ENCODE measurements at regions not wholly inside any gene's neighbourhood (a gene's known extent, or its start where the extent isn't known, plus 50 kb on each side); places are given as distances from the start of the nearest gene placed in this dataset.

DNA sequence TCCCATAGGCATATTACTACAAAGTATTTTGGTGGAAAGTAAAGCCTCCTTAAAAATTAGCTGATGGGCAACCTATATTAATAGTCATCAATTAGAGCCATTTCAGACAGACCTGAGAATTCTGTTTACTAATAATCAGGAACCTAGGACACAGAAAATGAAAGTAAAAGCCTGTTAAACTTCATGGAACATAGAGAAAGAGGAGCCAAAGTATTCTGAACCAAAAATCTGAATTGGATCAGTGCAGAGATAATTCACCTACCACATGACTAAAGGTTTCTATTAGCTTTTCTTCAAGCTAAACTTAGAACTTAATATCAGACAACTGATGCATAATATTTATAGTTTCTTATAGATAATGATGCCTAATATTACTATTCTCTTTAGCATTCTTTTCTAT, 204.5 kb upstream of the RHOBTB1 start:
- Histone ChIP-seq H3K4me3 (ENCODE audit: low read length) (no peak overlapping the region), H3K27me3 (ENCODE audit: control insufficient read depth in 1 of 2, insufficient read depth in 2 of 2, low read length in 2 of 2) (peaks cover 0 to 5% of the 10 kb centered on the region in 2 experiments), H3K27ac (ENCODE audit: low read depth in 1 of 2, low read length in 2 of 2) (no peak overlapping the region), H3K36me3 (ENCODE audit: insufficient read depth, low read length) (no peaks in the 10 kb centered on the region), H3K9me3 (ENCODE audit: control insufficient read depth in 1 of 2, insufficient read depth in 1 of 2, low read length in 2 of 2) (no peaks in the 10 kb centered on the region), H3K4me1 (ENCODE audit: insufficient read depth, low read length) (no peaks in the 10 kb centered on the region)
- DNase-seq (no peak), ATAC-seq (ENCODE audit: poor library complexity) (no peak)
- H3K27ac Mint-ChIP-seq = no peak overlapping the region
- H3K9me3 Mint-ChIP-seq = no peaks in the 10 kb centered on the region
- TF ChIP-seq, protein P1, sequence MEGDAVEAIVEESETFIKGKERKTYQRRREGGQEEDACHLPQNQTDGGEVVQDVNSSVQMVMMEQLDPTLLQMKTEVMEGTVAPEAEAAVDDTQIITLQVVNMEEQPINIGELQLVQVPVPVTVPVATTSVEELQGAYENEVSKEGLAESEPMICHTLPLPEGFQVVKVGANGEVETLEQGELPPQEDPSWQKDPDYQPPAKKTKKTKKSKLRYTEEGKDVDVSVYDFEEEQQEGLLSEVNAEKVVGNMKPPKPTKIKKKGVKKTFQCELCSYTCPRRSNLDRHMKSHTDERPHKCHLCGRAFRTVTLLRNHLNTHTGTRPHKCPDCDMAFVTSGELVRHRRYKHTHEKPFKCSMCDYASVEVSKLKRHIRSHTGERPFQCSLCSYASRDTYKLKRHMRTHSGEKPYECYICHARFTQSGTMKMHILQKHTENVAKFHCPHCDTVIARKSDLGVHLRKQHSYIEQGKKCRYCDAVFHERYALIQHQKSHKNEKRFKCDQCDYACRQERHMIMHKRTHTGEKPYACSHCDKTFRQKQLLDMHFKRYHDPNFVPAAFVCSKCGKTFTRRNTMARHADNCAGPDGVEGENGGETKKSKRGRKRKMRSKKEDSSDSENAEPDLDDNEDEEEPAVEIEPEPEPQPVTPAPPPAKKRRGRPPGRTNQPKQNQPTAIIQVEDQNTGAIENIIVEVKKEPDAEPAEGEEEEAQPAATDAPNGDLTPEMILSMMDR (IDR thresholded peaks at IDR 0.05) = no peak
- no peak overlapping the region for H3K4me3 Mint-ChIP-seq
- intact Hi-C loops (cut with DNase I, micrococcal nuclease) = loop anchor here in 1 of 2 experiments (10.0 kb wide), 1 partner anchor 686 kb away; no protein-coding TSS in a partner anchor
- peaks cover 9% of the 10 kb centered on the region for H3K27me3 Mint-ChIP-seq
- CTCF ChIA-PET = interaction anchor here (1.0 kb wide), 1 partner anchor 9 kb away, joined by 4 read pairs; no protein-coding TSS in a partner anchor
- H3K36me3 Mint-ChIP-seq (ENCODE audit: low read depth) = no peaks in the 10 kb centered on the region
- POLR2A ChIA-PET = no interaction called here
- no peaks in the 10 kb centered on the region for H3K4me1 Mint-ChIP-seq (ENCODE audit: low read depth)

DNA sequence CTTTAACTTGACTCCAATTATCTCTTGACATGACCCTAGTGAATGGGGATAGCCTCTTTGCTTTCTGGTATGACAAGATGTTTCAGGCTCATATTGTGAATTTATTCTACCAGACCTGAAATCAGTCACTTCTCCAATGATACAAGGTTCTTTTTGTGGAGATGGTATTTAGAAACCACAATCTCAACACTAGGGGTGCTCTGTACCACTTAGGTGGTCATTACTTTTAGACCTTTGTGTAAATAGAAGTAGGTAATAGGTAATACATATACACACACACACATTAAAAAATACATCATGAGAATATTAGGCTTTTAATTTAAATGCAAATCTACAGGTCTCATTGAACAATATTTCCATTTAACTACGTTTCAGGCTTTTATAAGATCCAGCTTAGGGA, 199.0 kb upstream of the RHOBTB1 start:
- peaks cover 9% of the 10 kb centered on the region for H3K27me3 Mint-ChIP-seq
- H3K36me3 Mint-ChIP-seq (ENCODE audit: low read depth) = no peaks in the 10 kb centered on the region
- intact Hi-C loops (cut with DNase I, micrococcal nuclease) = loop anchor here (5.0 to 10.0 kb wide), 3 partner anchors 139 to 692 kb away; no protein-coding TSS in a partner anchor
- no peaks in the 10 kb centered on the region for H3K4me1 ChIP-seq (ENCODE audit: insufficient read depth, low read length)
- no peak for ATAC-seq (ENCODE audit: poor library complexity)
- no peak overlapping the region for H3K27ac Mint-ChIP-seq
- no peaks in the 10 kb centered on the region for H3K9me3 ChIP-seq (ENCODE audit: control insufficient read depth in 1 of 2, insufficient read depth in 1 of 2, low read length in 2 of 2)
- peaks cover 0 to 5% of the 10 kb centered on the region in 2 experiments for H3K27me3 ChIP-seq (ENCODE audit: control insufficient read depth in 1 of 2, insufficient read depth in 2 of 2, low read length in 2 of 2)
- TF ChIP-seq, protein P1 (IDR thresholded peaks at IDR 0.05) = no peak
- ChIA-PET CTCF (no interaction called here), POLR2A (no interaction called here)
- no peak overlapping the region for H3K4me3 Mint-ChIP-seq
- H3K27ac ChIP-seq (ENCODE audit: low read depth in 1 of 2, low read length in 2 of 2) = no peak overlapping the region
- H3K4me1 Mint-ChIP-seq (ENCODE audit: low read depth) = no peaks in the 10 kb centered on the region
- H3K36me3 ChIP-seq (ENCODE audit: insufficient read depth, low read length) = no peaks in the 10 kb centered on the region
- H3K4me3 ChIP-seq (ENCODE audit: low read length) = no peak overlapping the region
- no peak for DNase-seq
- H3K9me3 Mint-ChIP-seq = no peaks in the 10 kb centered on the region

DNA sequence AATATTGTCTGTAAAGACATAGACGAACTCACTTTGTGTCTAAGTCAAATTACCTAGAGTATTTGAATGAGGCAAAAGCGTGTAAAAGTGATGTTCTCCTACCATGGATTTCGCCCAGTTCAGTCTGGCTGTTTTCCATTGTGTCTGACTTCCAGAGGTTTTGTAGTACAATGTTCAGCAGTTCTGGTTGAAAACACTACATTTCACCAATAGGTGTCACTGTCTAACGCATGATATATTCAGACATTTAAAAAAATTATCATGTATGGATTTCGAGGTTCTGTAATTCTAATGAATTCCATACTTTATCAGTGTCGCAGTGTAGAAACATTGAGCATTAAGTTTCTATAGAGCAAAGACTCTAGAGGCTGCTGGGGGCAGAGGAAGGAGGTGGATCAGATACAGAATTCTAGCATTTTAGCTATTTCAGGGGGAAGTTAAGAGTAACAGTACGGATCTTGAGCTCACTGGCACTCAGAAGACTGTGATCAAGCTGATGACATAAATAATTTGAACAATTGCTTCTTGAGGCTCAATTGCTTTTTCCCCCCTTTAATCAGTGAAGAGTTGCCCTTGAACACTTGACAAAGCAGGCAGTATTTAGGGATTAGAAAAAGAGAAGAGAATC, 196.9 kb upstream of the RHOBTB1 start:
- peak in 3 of 14 experiments; percentile 23 to 33 (median 32) for DNase-seq

More for the DNA sequence above, 196.9 kb upstream of the RHOBTB1 start:
- ChIA-PET POLR2A (no interaction called here), CTCF (interaction anchor here (2.0 kb wide), 1 partner anchor 8 kb away, joined by 4 read pairs; no protein-coding TSS in a partner anchor)
- H3K4me1 ChIP-seq (ENCODE audit: insufficient read depth, low read length) = no peaks in the 10 kb centered on the region
- H3K27ac ChIP-seq (ENCODE audit: low read depth in 1 of 2, low read length in 2 of 2) = no peak overlapping the region
- intact Hi-C loops (cut with DNase I, micrococcal nuclease) = loop anchor here (5.0 to 10.0 kb wide), 3 partner anchors 141 to 694 kb away; no protein-coding TSS in a partner anchor
- no peak overlapping the region for H3K4me3 ChIP-seq (ENCODE audit: low read length)
- ATAC-seq (ENCODE audit: poor library complexity) = no peak
- H3K27ac Mint-ChIP-seq = no peak overlapping the region
- H3K36me3 ChIP-seq (ENCODE audit: insufficient read depth, low read length) = no peaks in the 10 kb centered on the region
- TF ChIP-seq, protein P1 (IDR thresholded peaks at IDR 0.05) = peak; percentile 60
- no peaks in the 10 kb centered on the region for H3K9me3 ChIP-seq (ENCODE audit: control insufficient read depth in 1 of 2, insufficient read depth in 1 of 2, low read length in 2 of 2)
- no peaks in the 10 kb centered on the region for H3K27me3 ChIP-seq (ENCODE audit: control insufficient read depth in 1 of 2, insufficient read depth in 2 of 2, low read length in 2 of 2)
- H3K4me1 Mint-ChIP-seq (ENCODE audit: low read depth) = no peaks in the 10 kb centered on the region
- H3K27me3 Mint-ChIP-seq = no peaks in the 10 kb centered on the region
- no peak overlapping the region for H3K4me3 Mint-ChIP-seq
- no peaks in the 10 kb centered on the region for H3K9me3 Mint-ChIP-seq
- no peaks in the 10 kb centered on the region for H3K36me3 Mint-ChIP-seq (ENCODE audit: low read depth)

All from CD4-positive, alpha-beta T cell (primary cell).